NOMO-1 (cell line): ENCODE measurements at regions not wholly inside any gene's neighbourhood (a gene's known extent, or its start where the extent isn't known, plus 50 kb on each side); places are given as distances from the start of the nearest gene placed in this dataset.

Experiments
- DNase-seq, 2 experiments: peaks; one replicate each; lab custom pipeline; 2025; ENCODE audit not compliant: unreplicated experiment in 2 of 2; lab: John Stamatoyannopoulos, UW

- no peak for DNase-seq
These were observed 729.4 kb upstream of the SGCG start for GRCh38 chr13:22451327-22451741.

- no peak for DNase-seq
These were observed 726.2 kb upstream of the SGCG start for GRCh38 chr13:22454586-22454985.

- no peak for DNase-seq
These were observed 725.7 kb upstream of the SGCG start for GRCh38 chr13:22455036-22455435.

- DNase-seq, result no peak
These were observed 718.8 kb upstream of the SGCG start for GRCh38 chr13:22461854-22462490.

- DNase-seq, result no peak
These were observed 717.7 kb upstream of the SGCG start for GRCh38 chr13:22463089-22463488.

GRCh38 chr13:22468045-22468444 lies 712.7 kb upstream of the SGCG start:
- DNase-seq, result no peak

GRCh38 chr13:22468824-22469223 lies 712.0 kb upstream of the SGCG start:
- DNase-seq, result no peak

- no peak for DNase-seq
These were observed 711.3 kb upstream of the SGCG start for GRCh38 chr13:22469452-22469851.

- no peak for DNase-seq
These were observed 710.7 kb upstream of the SGCG start for GRCh38 chr13:22470075-22470474.

- peak; percentile 57 to 87 for DNase-seq
These were observed 698.2 kb upstream of the SGCG start for GRCh38 chr13:22482496-22483000.

- no peak for DNase-seq
These were observed 697.5 kb upstream of the SGCG start for GRCh38 chr13:22483276-22483675.

GRCh38 chr13:22486490-22486889 lies 694.3 kb upstream of the SGCG start:
- no peak for DNase-seq

GRCh38 chr13:22487932-22488331 lies 692.8 kb upstream of the SGCG start:
- no peak for DNase-seq

- DNase-seq, result no peak
These were observed 691.0 kb upstream of the SGCG start for GRCh38 chr13:22489771-22490170.

GRCh38 chr13:22495819-22496218 lies 685.0 kb upstream of the SGCG start:
- DNase-seq, result no peak

- DNase-seq, result no peak
These were observed 683.8 kb upstream of the SGCG start for GRCh38 chr13:22496803-22497508.

- no peak for DNase-seq
These were observed 682.6 kb upstream of the SGCG start for GRCh38 chr13:22497991-22498780.

- DNase-seq, result no peak
These were observed 680.9 kb upstream of the SGCG start for GRCh38 chr13:22499919-22500318.

- no peak for DNase-seq
These were observed 675.3 kb upstream of the SGCG start for GRCh38 chr13:22505489-22505888.

GRCh38 chr13:22506096-22506691 lies 674.6 kb upstream of the SGCG start:
- DNase-seq, result no peak

GRCh38 chr13:22517544-22517943 lies 663.2 kb upstream of the SGCG start:
- DNase-seq, result no peak
